MM.1S (cell line): ENCODE measurements at regions not wholly inside any gene's neighbourhood (a gene's known extent, or its start where the extent isn't known, plus 50 kb on each side); places are given as distances from the start of the nearest gene placed in this dataset.

Experiments used
- DNase-seq: peaks from one replicate; pipeline ENCODE4 v3.0.0-alpha.2; 2015
- H2AFZ ChIP-seq: fragments of 300-600 bp; sonication (generic); 2 replicates; pipeline ENCODE4 v1.6.0; 2016; ENCODE audit warnings: antibody characterized with exemption, low read length
- H3F3A ChIP-seq: fragments of 300-600 bp; sonication (generic); 2 replicates; pipeline ENCODE4 v1.6.1; 2016; ENCODE audit warnings: mild to moderate bottlenecking, antibody characterized with exemption, low read length, moderate library complexity, mixed read lengths; ENCODE audit not compliant: insufficient read depth
- H3K27ac ChIP-seq: fragments of 300-600 bp; sonication (generic); 2 replicates; pipeline ENCODE4 v1.5.1; 2016; ENCODE audit warnings: mild to moderate bottlenecking, low read length
- H3K27me3 ChIP-seq: fragments of 300-600 bp; sonication (generic); replicated peaks from 2 replicates; pipeline ENCODE4 v1.6.0; 2016; ENCODE audit warnings: low read length; ENCODE audit not compliant: insufficient read depth
- H3K36me3 ChIP-seq: fragments of 300-600 bp; sonication (generic); replicated peaks from 2 replicates; pipeline ENCODE4 v1.6.1; 2016; ENCODE audit warnings: mild to moderate bottlenecking, low read length, mixed read lengths; ENCODE audit not compliant: insufficient read depth
- H3K4me1 ChIP-seq: fragments of 300-600 bp; sonication (generic); 2 replicates; pipeline ENCODE4 v1.6.1; 2016; ENCODE audit warnings: low read length, mixed read lengths
- H3K4me2 ChIP-seq: fragments of 300-600 bp; sonication (generic); 2 replicates; pipeline ENCODE4 v1.6.0; 2016; ENCODE audit warnings: low read depth, low read length
- H3K4me3 ChIP-seq: fragments of 300-600 bp; sonication (generic); 2 replicates; pipeline ENCODE4 v1.5.1; 2016; ENCODE audit warnings: low read length, mixed read lengths
- H3K79me2 ChIP-seq: fragments of 300-600 bp; sonication (generic); 2 replicates; pipeline ENCODE4 v1.6.1; 2016; ENCODE audit warnings: mixed run types, low read length, mixed read lengths
- H3K9ac ChIP-seq: fragments of 300-600 bp; sonication (generic); 2 replicates; pipeline ENCODE4 v1.6.1; 2016; ENCODE audit warnings: low read length, mixed read lengths
- H3K9me2 ChIP-seq: fragments of 300-600 bp; sonication (generic); replicated peaks from 2 replicates; pipeline ENCODE4 v1.6.1; 2016; ENCODE audit warnings: mild to moderate bottlenecking, low read length, mixed read lengths; ENCODE audit not compliant: insufficient read depth
- H3K9me3 ChIP-seq: fragments of 300-600 bp; sonication (generic); replicated peaks from 2 replicates; pipeline ENCODE4 v1.6.1; 2016; ENCODE audit warnings: mild to moderate bottlenecking, low read length, mixed read lengths; ENCODE audit not compliant: insufficient read depth
- H4K20me1 ChIP-seq: fragments of 300-600 bp; sonication (generic); 2 replicates; pipeline ENCODE4 v1.6.1; 2016; ENCODE audit warnings: mild to moderate bottlenecking, low read length, moderate library complexity, mixed read lengths; ENCODE audit not compliant: insufficient read depth
- EZH2 ChIP-seq: fragments of 300-600 bp; sonication (generic); optimal IDR thresholded peaks from 2 replicates; pipeline ENCODE3; 2017; ENCODE audit warnings: low read depth, mild to moderate bottlenecking, antibody characterized with exemption, low read length, mixed read lengths
- EZH2phosphoT487 ChIP-seq: fragments of 300-600 bp; sonication (generic); IDR thresholded peaks from 2 replicates; pipeline ENCODE4 v1.6.1; 2018; ENCODE audit warnings: antibody characterized with exemption, low read length
- TF ChIP-seq, protein P1 (sequence below): fragments of 300-600 bp; sonication (generic); IDR thresholded peaks from 2 replicates; pipeline ENCODE4 v1.5.1; 2016; ENCODE audit warnings: antibody characterized with exemption, low read length, mixed read lengths

DNA sequence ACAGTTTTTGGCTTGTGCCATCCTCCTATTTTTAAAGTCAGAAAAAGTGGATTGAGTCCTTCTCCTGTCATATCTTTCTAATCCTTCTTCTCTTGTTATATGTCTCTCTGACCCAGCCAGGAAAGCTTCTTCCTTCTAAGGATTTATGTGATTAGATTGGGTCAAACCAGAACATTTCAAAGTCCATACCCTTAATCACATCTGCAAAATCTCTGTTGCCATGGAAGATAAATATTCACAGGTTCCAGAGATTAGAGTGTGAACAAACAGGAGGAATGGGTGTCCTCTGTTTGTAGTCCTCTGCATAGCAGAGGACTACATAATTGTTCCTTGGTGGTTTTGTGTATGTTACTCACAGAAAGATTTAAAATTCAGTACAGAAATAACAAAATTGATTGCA lies 421.2 kb downstream of the EPHA5 start:
- H3K4me3 ChIP-seq, result no peak overlapping the region
- H3K9me2 ChIP-seq, result no peaks in the 10 kb centered on the region
- no peaks in the 10 kb centered on the region for H4K20me1 ChIP-seq
- no peak for DNase-seq
- H3K27me3 ChIP-seq, result no peaks in the 10 kb centered on the region
- TF ChIP-seq EZH2phosphoT487 (no peak), EZH2 (no peak)
- TF ChIP-seq, protein P1, sequence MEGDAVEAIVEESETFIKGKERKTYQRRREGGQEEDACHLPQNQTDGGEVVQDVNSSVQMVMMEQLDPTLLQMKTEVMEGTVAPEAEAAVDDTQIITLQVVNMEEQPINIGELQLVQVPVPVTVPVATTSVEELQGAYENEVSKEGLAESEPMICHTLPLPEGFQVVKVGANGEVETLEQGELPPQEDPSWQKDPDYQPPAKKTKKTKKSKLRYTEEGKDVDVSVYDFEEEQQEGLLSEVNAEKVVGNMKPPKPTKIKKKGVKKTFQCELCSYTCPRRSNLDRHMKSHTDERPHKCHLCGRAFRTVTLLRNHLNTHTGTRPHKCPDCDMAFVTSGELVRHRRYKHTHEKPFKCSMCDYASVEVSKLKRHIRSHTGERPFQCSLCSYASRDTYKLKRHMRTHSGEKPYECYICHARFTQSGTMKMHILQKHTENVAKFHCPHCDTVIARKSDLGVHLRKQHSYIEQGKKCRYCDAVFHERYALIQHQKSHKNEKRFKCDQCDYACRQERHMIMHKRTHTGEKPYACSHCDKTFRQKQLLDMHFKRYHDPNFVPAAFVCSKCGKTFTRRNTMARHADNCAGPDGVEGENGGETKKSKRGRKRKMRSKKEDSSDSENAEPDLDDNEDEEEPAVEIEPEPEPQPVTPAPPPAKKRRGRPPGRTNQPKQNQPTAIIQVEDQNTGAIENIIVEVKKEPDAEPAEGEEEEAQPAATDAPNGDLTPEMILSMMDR, result no peak
- H3K27ac ChIP-seq, result no peak overlapping the region
- no peak overlapping the region for H2AFZ ChIP-seq
- H3K4me2 ChIP-seq, result no peak overlapping the region
- no peaks in the 10 kb centered on the region for H3F3A ChIP-seq
- no peak overlapping the region for H3K9ac ChIP-seq
- no peaks in the 10 kb centered on the region for H3K4me1 ChIP-seq
- no peaks in the 10 kb centered on the region for H3K9me3 ChIP-seq
- no peaks in the 10 kb centered on the region for H3K79me2 ChIP-seq
- H3K36me3 ChIP-seq, result no peaks in the 10 kb centered on the region

DNA sequence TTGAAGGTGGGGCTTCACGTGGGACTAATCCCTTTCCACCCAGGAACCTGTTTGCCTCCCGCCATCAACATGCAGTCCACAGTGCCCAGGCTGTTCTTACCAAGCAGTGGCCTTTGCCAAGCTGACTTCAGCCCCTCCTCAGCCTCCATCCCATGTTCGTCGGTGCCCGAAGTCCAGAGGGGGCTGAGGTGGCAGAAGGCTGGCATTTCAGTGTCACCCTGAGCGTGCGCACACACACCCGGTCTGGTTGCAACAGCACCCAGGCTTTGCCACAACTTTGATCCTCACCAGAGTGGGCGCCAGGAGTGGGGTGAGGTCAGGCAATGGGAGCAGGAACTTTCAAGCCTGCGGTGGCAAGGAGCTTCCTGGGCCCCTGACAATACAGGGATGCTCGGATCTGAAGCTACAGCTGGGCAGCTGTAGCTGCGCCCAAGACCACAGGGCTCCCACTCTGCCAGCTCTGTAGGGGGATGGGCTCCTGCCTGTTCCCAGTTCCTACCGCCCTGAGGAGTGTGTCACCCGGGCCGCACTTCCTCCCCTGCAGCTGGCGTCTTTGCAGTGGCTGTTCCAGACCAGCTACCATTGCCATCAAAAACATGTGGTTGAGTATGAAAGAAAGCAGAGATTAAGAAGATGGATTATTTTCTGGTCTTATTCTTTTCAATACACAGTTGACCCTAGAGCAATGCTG lies 428.0 kb downstream of the EPHA5 start:
- H3K4me2 ChIP-seq, result no peak overlapping the region
- H4K20me1 ChIP-seq, result no peaks in the 10 kb centered on the region
- no peaks in the 10 kb centered on the region for H3K9me3 ChIP-seq
- TF ChIP-seq EZH2, result no peak
- no peak for TF ChIP-seq EZH2phosphoT487
- TF ChIP-seq, protein P1, result no peak
- H3K4me1 ChIP-seq, result no peaks in the 10 kb centered on the region
- no peak for DNase-seq
- H3K27me3 ChIP-seq, result no peaks in the 10 kb centered on the region
- H2AFZ ChIP-seq, result no peak overlapping the region
- H3K27ac ChIP-seq, result no peak overlapping the region
- no peaks in the 10 kb centered on the region for H3F3A ChIP-seq
- H3K4me3 ChIP-seq, result no peak overlapping the region
- no peak overlapping the region for H3K9ac ChIP-seq
- no peaks in the 10 kb centered on the region for H3K9me2 ChIP-seq
- H3K36me3 ChIP-seq, result no peaks in the 10 kb centered on the region
- no peaks in the 10 kb centered on the region for H3K79me2 ChIP-seq

DNA sequence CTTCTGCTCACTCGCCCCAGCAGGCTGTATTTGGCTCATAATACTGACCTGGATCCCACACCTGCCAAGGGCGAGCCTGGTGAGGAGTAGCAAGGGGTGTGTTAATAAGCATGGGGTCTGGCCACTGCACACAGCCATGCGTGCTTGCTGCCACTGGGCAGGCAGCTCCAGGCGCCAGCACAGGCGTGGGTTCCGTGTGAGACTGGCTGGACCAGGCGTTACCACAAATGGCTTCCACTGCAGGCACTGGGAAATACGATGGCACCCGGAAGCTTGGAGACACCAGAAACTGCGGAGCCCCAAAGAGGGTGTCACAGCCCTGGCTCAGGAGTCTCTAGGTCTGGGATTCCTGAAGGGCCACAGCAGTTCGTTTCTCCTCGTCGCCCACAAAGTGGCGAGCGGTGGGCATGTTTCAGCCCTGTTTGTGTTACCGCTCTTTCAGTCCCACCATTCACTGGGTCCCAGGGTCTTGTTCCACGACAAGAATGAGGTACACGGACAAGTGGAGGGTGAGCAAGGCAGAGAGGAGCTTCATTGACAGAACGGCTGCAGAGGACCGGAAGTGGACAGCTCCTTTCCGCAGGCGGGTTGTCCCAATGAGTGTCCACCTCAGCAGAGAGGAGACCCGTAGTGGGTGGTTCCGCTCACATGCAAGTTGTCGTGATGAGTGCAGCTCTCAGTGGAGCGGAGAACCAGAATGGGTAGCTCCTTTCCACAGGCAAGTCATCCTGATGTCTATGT lies 428.9 kb downstream of the EPHA5 start:
- H3K27ac ChIP-seq, result no peak overlapping the region
- no peaks in the 10 kb centered on the region for H3F3A ChIP-seq
- no peaks in the 10 kb centered on the region for H3K4me1 ChIP-seq
- no peak overlapping the region for H3K4me3 ChIP-seq
- no peak overlapping the region for H3K4me2 ChIP-seq
- H3K9ac ChIP-seq, result no peak overlapping the region
- no peak overlapping the region for H2AFZ ChIP-seq
- H3K79me2 ChIP-seq, result no peaks in the 10 kb centered on the region
- no peaks in the 10 kb centered on the region for H4K20me1 ChIP-seq
- no peaks in the 10 kb centered on the region for H3K36me3 ChIP-seq
- no peaks in the 10 kb centered on the region for H3K9me2 ChIP-seq
- no peaks in the 10 kb centered on the region for H3K9me3 ChIP-seq
- H3K27me3 ChIP-seq, result no peaks in the 10 kb centered on the region
- DNase-seq, result no peak
- TF ChIP-seq EZH2phosphoT487 (no peak), EZH2 (no peak)
- TF ChIP-seq, protein P1, result no peak
